ENCODE measurements at regions not wholly inside any gene's neighbourhood (a gene's known extent, or its start where the extent isn't known, plus 50 kb on each side); places are given as distances from the start of the nearest gene placed in this dataset.

GRCh38 chr11:11789735-11790369 is 51.9 kb upstream of the USP47 start:
- no peak for DNase-seq (ENCODE audit: low read depth)

GRCh38 chr11:11788063-11788710 is 53.6 kb upstream of the USP47 start:
- no peak for DNase-seq (ENCODE audit: low read depth)

- peak; percentile 50 for DNase-seq (ENCODE audit: low read depth)
Measured at GRCh38 chr11:11787305-11788062, 54.3 kb upstream of the USP47 start.

- peak; percentile 17 for DNase-seq (ENCODE audit: low read depth)
Measured at GRCh38 chr11:11786771-11787170, 55.0 kb upstream of the USP47 start.

- DNase-seq (ENCODE audit: low read depth): no peak
Measured at GRCh38 chr11:11786234-11786633, 55.5 kb upstream of the USP47 start.

GRCh38 chr11:11782532-11783110 is 59.2 kb upstream of the USP47 start:
- no peak for DNase-seq (ENCODE audit: low read depth)

GRCh38 chr11:11780858-11781257 is 60.9 kb upstream of the USP47 start:
- DNase-seq (ENCODE audit: low read depth): no peak

GRCh38 chr11:11779975-11780374 is 61.8 kb upstream of the USP47 start:
- DNase-seq (ENCODE audit: low read depth): no peak

GRCh38 chr11:11777897-11778296 is 63.9 kb upstream of the USP47 start:
- no peak for DNase-seq (ENCODE audit: low read depth)

GRCh38 chr11:11776714-11777113 is 65.1 kb upstream of the USP47 start:
- no peak for DNase-seq (ENCODE audit: low read depth)

- no peak for DNase-seq (ENCODE audit: low read depth)
Measured at GRCh38 chr11:11774928-11775327, 66.8 kb upstream of the USP47 start.

GRCh38 chr11:11772865-11773515 is 68.8 kb upstream of the USP47 start:
- DNase-seq (ENCODE audit: low read depth): no peak

GRCh38 chr11:11770921-11771486 is 70.8 kb upstream of the USP47 start:
- DNase-seq (ENCODE audit: low read depth): no peak

GRCh38 chr11:11770296-11770695 is 71.5 kb upstream of the USP47 start:
- DNase-seq (ENCODE audit: low read depth): no peak

- DNase-seq (ENCODE audit: low read depth): no peak
Measured at GRCh38 chr11:11769782-11770181, 72.0 kb upstream of the USP47 start.

- no peak for DNase-seq (ENCODE audit: low read depth)
Measured at GRCh38 chr11:11769362-11769761, 72.4 kb upstream of the USP47 start.

- DNase-seq (ENCODE audit: low read depth): no peak
Measured at GRCh38 chr11:11764423-11764803, 77.4 kb upstream of the USP47 start.

- no peak for DNase-seq (ENCODE audit: low read depth)
Measured at GRCh38 chr11:11763796-11764422, 77.9 kb upstream of the USP47 start.

- no peak for DNase-seq (ENCODE audit: low read depth)
Measured at GRCh38 chr11:11760838-11761237, 80.9 kb upstream of the USP47 start.

GRCh38 chr11:11758603-11759196 is 83.1 kb upstream of the USP47 start:
- DNase-seq (ENCODE audit: low read depth): no peak

- no peak for DNase-seq (ENCODE audit: low read depth)
Measured at GRCh38 chr11:11757909-11758308, 83.9 kb upstream of the USP47 start.

Data from fibroblast of the conjunctiva (primary cell).